H9 (cell line): ENCODE measurements at regions not wholly inside any gene's neighbourhood (a gene's known extent, or its start where the extent isn't known, plus 50 kb on each side); places are given as distances from the start of the nearest gene placed in this dataset.

Source experiments
- DNase-seq: peaks from one replicate; pipeline ENCODE4 v3.0.0-alpha.2; 2017
- H2AFZ ChIP-seq: one replicate; pipeline ENCODE4 v1.6.1; 2013; ENCODE audit warnings: mild to moderate bottlenecking, low read length, control low read depth, moderate library complexity
- H2AK5ac ChIP-seq: 2 replicates; pipeline ENCODE4 v1.6.1; 2013; ENCODE audit warnings: low read length, control low read depth, mixed read lengths; ENCODE audit not compliant: insufficient read length
- H2BK120ac ChIP-seq: one replicate; pipeline ENCODE4 v1.6.1; 2013; ENCODE audit warnings: low read depth, mild to moderate bottlenecking, low read length, control low read depth, inconsistent platforms; ENCODE audit not compliant: poor library complexity, severe bottlenecking
- H2BK12ac ChIP-seq: 2 replicates; pipeline ENCODE4 v1.6.1; 2013; ENCODE audit warnings: low read length, control low read depth, mixed read lengths, low read depth; ENCODE audit not compliant: insufficient read length
- H2BK15ac ChIP-seq: 2 replicates; pipeline ENCODE4 v1.6.1; 2013; ENCODE audit warnings: low read depth, low read length, control low read depth
- H2BK20ac ChIP-seq: one replicate; pipeline ENCODE4 v1.6.1; 2013; ENCODE audit warnings: low read depth, mild to moderate bottlenecking, low read length, control low read depth, inconsistent platforms; ENCODE audit not compliant: poor library complexity, severe bottlenecking
- H2BK5ac ChIP-seq: 2 replicates; pipeline ENCODE4 v1.6.1; 2013; ENCODE audit warnings: low read length, control low read depth, mixed read lengths; ENCODE audit not compliant: insufficient read length
- H3K14ac ChIP-seq: 2 replicates; pipeline ENCODE4 v1.6.1; 2013; ENCODE audit warnings: low read length, control low read depth; ENCODE audit not compliant: insufficient read depth
- H3K18ac ChIP-seq: 2 replicates; pipeline ENCODE4 v1.6.1; 2013; ENCODE audit warnings: low read depth, mild to moderate bottlenecking, mixed read lengths, low read length, control low read depth; ENCODE audit not compliant: insufficient read length
- H3K23ac ChIP-seq: 2 replicates; pipeline ENCODE4 v1.6.1; 2013; ENCODE audit warnings: low read length, control low read depth, mixed read lengths, low read depth; ENCODE audit not compliant: insufficient read length
- H3K23me2 ChIP-seq: 2 replicates; pipeline ENCODE4 v1.6.1; 2013; ENCODE audit warnings: low read depth, mild to moderate bottlenecking, mixed read lengths, low read length, control low read depth; ENCODE audit not compliant: insufficient read length, poor library complexity, severe bottlenecking
- H3K27ac ChIP-seq: 2 replicates; pipeline ENCODE4 v1.5.1; 2013; ENCODE audit warnings: low read length, control low read depth, mixed read lengths, low read depth; ENCODE audit not compliant: insufficient read length
- H3K27me3 ChIP-seq: 2 replicates; pipeline ENCODE4 v1.6.1; 2013; ENCODE audit warnings: low read length, control low read depth, inconsistent platforms; ENCODE audit not compliant: insufficient read depth
- H3K4ac ChIP-seq: 2 replicates; pipeline ENCODE4 v1.6.1; 2013; ENCODE audit warnings: low read depth, mild to moderate bottlenecking, control low read depth, inconsistent platforms, low read length, moderate library complexity
- H3K4me1 ChIP-seq: 2 replicates; pipeline ENCODE4 v1.6.1; 2013; ENCODE audit warnings: low read length, control low read depth, inconsistent platforms; ENCODE audit not compliant: insufficient read depth
- H3K4me2 ChIP-seq: 2 replicates; pipeline ENCODE4 v1.6.1; 2013; ENCODE audit warnings: low read length, control low read depth, mixed read lengths; ENCODE audit not compliant: insufficient read length, insufficient read depth
- H3K56ac ChIP-seq: 2 replicates; pipeline ENCODE4 v1.6.1; 2013; ENCODE audit warnings: low read depth, mild to moderate bottlenecking, mixed read lengths, low read length, control low read depth; ENCODE audit not compliant: insufficient read length
- H3K79me1 ChIP-seq: 2 replicates; pipeline ENCODE4 v1.6.1; 2013; ENCODE audit warnings: low read depth, mild to moderate bottlenecking, moderate library complexity, low read length, control low read depth, inconsistent platforms; ENCODE audit not compliant: insufficient read depth, poor library complexity, severe bottlenecking
- H3K79me2 ChIP-seq: 2 replicates; pipeline ENCODE4 v1.6.1; 2013; ENCODE audit warnings: low read length, control low read depth, inconsistent platforms; ENCODE audit not compliant: insufficient read depth
- H3K9ac ChIP-seq: 2 replicates; pipeline ENCODE4 v1.6.1; 2013; ENCODE audit warnings: low read length, control low read depth, mixed read lengths; ENCODE audit not compliant: insufficient read length; ENCODE audit errors: extremely low read depth
- H3K9me3 ChIP-seq: one replicate; pipeline ENCODE4 v1.6.1; 2013; ENCODE audit warnings: low read depth, low read length, inconsistent platforms; ENCODE audit not compliant: control insufficient read depth
- H3T11ph ChIP-seq: one replicate; pipeline ENCODE4 v1.6.1; 2013; ENCODE audit warnings: mild to moderate bottlenecking, low read length, control low read depth, inconsistent platforms
- H4K20me1 ChIP-seq: one replicate; pipeline ENCODE4 v1.6.1; 2013; ENCODE audit not compliant: control insufficient read depth, insufficient read length, insufficient read depth
- H4K5ac ChIP-seq: 2 replicates; pipeline ENCODE4 v1.6.1; 2013; ENCODE audit warnings: low read depth, mild to moderate bottlenecking, mixed read lengths, low read length, control low read depth; ENCODE audit not compliant: insufficient read length
- H4K8ac ChIP-seq: replicated peaks from 2 replicates; pipeline ENCODE4 v1.6.1; 2013; ENCODE audit warnings: low read length, control low read depth, mixed read lengths, low read depth; ENCODE audit not compliant: insufficient read length
- H4K91ac ChIP-seq: 2 replicates; pipeline ENCODE4 v1.6.1; 2013; ENCODE audit warnings: low read depth, mild to moderate bottlenecking, moderate library complexity, mixed read lengths, low read length, control low read depth; ENCODE audit not compliant: insufficient read length
- H3K27ac Mint-ChIP-seq, 3 experiments: 2 replicates in 2 of 3; 3 replicates in 1 of 3; pipeline ENCODE4 v1.8.0; 2020 to 2021; ENCODE audit warnings: mixed read lengths in 3 of 3, mild to moderate bottlenecking in 1 of 3, moderate library complexity in 1 of 3
- H3K27me3 Mint-ChIP-seq: 2 replicates; pipeline ENCODE4 v1.8.0; 2021; ENCODE audit warnings: low read depth, mild to moderate bottlenecking, moderate library complexity, mixed read lengths
- H3K36me3 Mint-ChIP-seq, 3 experiments: 2 replicates in 2 of 3; 3 replicates in 1 of 3; pipeline ENCODE4 v1.8.0; 2020 to 2021; ENCODE audit warnings: low read depth in 3 of 3, mixed read lengths in 3 of 3; ENCODE audit not compliant: insufficient read depth in 1 of 3
- H3K4me1 Mint-ChIP-seq, 2 experiments: 2 replicates each; pipeline ENCODE4 v1.8.0; 2020; ENCODE audit warnings: mixed read lengths in 2 of 2
- H3K4me3 Mint-ChIP-seq, 2 experiments: 2 replicates in 1 of 2; 3 replicates in 1 of 2; pipeline ENCODE4 v1.8.0; 2020 to 2021; ENCODE audit warnings: mild to moderate bottlenecking in 2 of 2, mixed read lengths in 2 of 2, moderate library complexity in 1 of 2
- H3K9me3 Mint-ChIP-seq, 2 experiments: 2 replicates in 1 of 2; 3 replicates in 1 of 2; pipeline ENCODE4 v1.8.0; 2020; ENCODE audit warnings: mild to moderate bottlenecking in 2 of 2, mixed read lengths in 2 of 2, moderate library complexity in 1 of 2
- CTCF ChIP-seq: fragments of 200-600 bp; sonication (generic); conservative IDR thresholded peaks from 3 replicates; pipeline ENCODE4 v1.8.0; 2021; ENCODE audit warnings: antibody characterized with exemption, mild to moderate bottlenecking
- WGBS: extraction: QIAGEN DNeasy Blood & Tissue Kit; methylation state at CpG from one replicate; pipeline ENCODE4 v1.1.7; 2013; ENCODE audit warnings: missing lambda C conversion rate, low lambda C conversion rate, mixed read lengths; ENCODE audit not compliant: insufficient read length; ENCODE audit errors: extremely low coverage; 5-methylcytosine and 5-hydroxymethylcytosine counted together

GRCh38 chr4:81648576-81649275 is 177.0 kb upstream of the RASGEF1B start:
- no peak overlapping the region for H2BK5ac ChIP-seq
- no peak overlapping the region for H3K56ac ChIP-seq
- H3K18ac ChIP-seq: no peak overlapping the region
- peaks cover 94% of the 10 kb centered on the region for H3K27me3 Mint-ChIP-seq
- no peaks in the 10 kb centered on the region for H3K79me2 ChIP-seq
- no peak for DNase-seq
- no peaks in the 10 kb centered on the region for H3K9me3 ChIP-seq
- no peaks in the 10 kb centered on the region for H3K23me2 ChIP-seq
- no peak overlapping the region for H3K4ac ChIP-seq
- H3K9ac ChIP-seq: no peak overlapping the region
- H4K5ac ChIP-seq: no peak overlapping the region
- no peak overlapping the region for H2BK12ac ChIP-seq
- H3K27me3 ChIP-seq: peaks cover 21% of the 10 kb centered on the region; the same call in 1 of the 2 replicates
- peaks cover 0 to 2% of the 10 kb centered on the region in 2 experiments; a peak in 2 of 5 replicates for H3K9me3 Mint-ChIP-seq
- H3K27ac Mint-ChIP-seq: no peak overlapping the region; a peak in 1 of 7 replicates
- TF ChIP-seq CTCF: no peak
- peaks cover 34 to 41% of the 10 kb centered on the region in 2 experiments for H3K4me1 Mint-ChIP-seq
- no peak overlapping the region for H3K4me2 ChIP-seq
- no peak overlapping the region for H3K27ac ChIP-seq
- H4K8ac ChIP-seq: no peak overlapping the region
- H2BK120ac ChIP-seq: no peak overlapping the region
- H3K79me1 ChIP-seq: no peaks in the 10 kb centered on the region
- H3K4me1 ChIP-seq: peaks cover 7% of the 10 kb centered on the region; the same call in 1 of the 2 replicates
- H2BK15ac ChIP-seq: no peak overlapping the region
- H4K91ac ChIP-seq: no peak overlapping the region
- no peak overlapping the region for H2BK20ac ChIP-seq
- H3K4me3 Mint-ChIP-seq: no peak overlapping the region
- H3K36me3 Mint-ChIP-seq: peaks cover 0 to 2% (median 0%) of the 10 kb centered on the region in 3 experiments; a peak in 2 of 7 replicates
- no peaks in the 10 kb centered on the region for H4K20me1 ChIP-seq
- no peak overlapping the region for H3K14ac ChIP-seq
- H3T11ph ChIP-seq: no peak overlapping the region
- no peak overlapping the region for H3K23ac ChIP-seq
- no peak overlapping the region for H2AK5ac ChIP-seq
- WGBS: no CpG with 5 or more reads among the region's 4 CpGs
- no peak overlapping the region for H2AFZ ChIP-seq
